ENCODE measurements at regions not wholly inside any gene's neighbourhood (a gene's known extent, or its start where the extent isn't known, plus 50 kb on each side); places are given as distances from the start of the nearest gene placed in this dataset.

DNA sequence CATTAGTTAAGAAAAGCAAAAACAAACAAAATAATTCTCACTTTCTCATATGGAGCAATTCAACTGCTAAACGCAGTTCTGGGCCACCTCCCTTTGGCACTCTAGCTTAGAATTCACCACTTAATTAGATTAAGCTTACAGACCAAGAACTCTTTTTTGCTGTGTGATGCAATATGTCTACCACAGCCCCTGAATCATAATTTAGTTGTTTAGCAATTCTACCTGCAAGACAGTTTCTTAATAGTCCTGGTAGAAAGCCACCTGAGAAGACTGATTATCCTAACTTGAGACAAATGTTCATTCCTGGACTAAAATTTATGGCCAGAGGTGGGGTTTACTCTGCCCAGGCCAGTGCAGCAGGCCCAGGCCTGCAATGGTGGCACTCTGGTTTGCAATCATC lies 205.9 kb downstream of the HS3ST3A1 start:
- H3K27me3 Mint-ChIP-seq = no peaks in the 10 kb centered on the region
- no peak for DNase-seq
- no peaks in the 10 kb centered on the region for H3K4me1 Mint-ChIP-seq
- POLR2A ChIA-PET = no interaction called here
- no peak overlapping the region for H3K27ac Mint-ChIP-seq
- no peak overlapping the region for H3K4me3 Mint-ChIP-seq
- H3K36me3 Mint-ChIP-seq = no peaks in the 10 kb centered on the region
- ATAC-seq (ENCODE audit: low read depth) = no peak
- no peaks in the 10 kb centered on the region for H3K9me3 Mint-ChIP-seq

DNA sequence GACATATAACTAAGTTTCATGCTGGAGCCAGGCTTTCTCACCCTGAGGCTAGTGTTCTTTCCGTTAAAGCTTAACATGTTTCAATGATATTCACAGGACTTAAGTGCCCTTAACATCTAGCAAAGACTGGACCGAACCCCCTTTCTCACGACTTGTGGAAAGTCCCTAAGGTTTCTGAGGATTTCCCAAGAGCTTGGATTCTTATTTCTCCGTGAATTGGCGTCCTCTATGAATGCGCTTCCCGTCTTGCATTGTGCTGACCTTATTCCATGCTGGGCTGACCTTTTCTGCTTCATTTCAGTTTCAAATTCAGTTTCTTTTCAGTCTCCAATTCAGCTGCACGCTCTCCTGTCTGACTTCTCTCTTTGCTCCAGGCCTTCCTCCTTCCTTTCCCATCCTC lies 206.4 kb downstream of the HS3ST3A1 start:
- POLR2A ChIA-PET = no interaction called here
- Mint-ChIP-seq H3K36me3 (no peaks in the 10 kb centered on the region), H3K27ac (no peak overlapping the region), H3K4me1 (no peaks in the 10 kb centered on the region), H3K9me3 (no peaks in the 10 kb centered on the region), H3K27me3 (no peaks in the 10 kb centered on the region), H3K4me3 (no peak overlapping the region)
- DNase-seq (no peak), ATAC-seq (ENCODE audit: low read depth) (no peak)

DNA sequence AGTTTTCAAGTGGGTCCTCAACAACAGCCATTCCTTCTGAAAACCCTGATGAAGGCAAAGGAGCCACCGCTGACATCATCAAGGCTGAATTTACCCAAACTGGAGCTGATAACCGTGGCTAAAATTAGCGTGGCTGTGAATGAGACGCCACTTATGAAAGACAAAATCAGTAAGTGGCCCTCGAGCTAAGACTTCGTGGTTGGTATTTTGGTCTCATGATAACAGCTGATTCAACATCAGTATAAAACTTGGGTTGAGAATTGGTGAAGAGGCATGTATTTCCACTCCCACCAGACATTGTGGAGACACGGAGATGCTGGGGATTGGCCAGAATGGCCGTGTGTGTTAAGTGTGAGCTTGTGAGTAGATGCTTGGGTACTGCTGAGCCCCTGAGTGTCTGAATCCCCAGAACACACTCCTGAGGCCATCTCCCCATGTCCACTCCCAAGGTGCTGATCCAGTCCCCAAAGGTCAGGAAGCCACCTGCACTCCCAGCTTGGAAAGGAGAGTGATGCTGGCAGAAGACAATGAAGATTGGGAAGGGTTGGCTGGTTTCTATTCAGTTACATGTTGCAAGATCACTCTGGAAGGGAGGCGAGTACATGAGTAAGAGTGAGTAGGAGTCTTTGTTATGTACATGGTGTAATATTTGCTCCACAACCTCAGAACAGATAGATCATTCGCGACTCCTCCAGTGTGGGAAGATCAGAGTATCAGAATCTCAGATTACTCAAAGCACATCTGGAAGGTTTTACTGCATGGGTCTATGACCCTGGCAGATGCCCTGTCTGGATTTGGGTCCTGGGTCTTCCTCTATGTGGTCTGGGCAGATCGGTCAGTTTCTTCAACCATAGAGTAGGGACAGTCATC lies 207.7 kb downstream of the HS3ST3A1 start:
- no peaks in the 10 kb centered on the region for H3K36me3 Mint-ChIP-seq
- POLR2A ChIA-PET = no interaction called here

DNA sequence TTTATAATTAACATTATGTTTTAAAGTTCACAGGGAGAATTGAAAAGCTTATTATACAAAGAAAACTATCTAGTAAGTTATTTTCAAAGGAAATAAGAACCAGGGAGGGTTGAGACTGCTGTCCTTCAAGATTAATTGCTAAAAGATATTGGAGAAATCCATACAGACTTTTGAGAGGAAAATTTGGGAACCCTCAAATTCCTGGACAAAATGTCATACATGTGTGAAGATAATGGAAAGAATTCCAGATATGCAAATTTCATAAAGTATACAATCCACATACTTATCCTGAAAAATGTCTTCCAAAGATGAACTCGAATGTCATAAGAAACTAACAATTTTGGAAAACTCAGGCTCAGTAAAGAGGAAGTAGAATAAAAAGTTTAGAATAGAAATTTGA lies 213.8 kb downstream of the HS3ST3A1 start:
- Mint-ChIP-seq H3K9me3 (no peaks in the 10 kb centered on the region), H3K36me3 (no peaks in the 10 kb centered on the region), H3K4me1 (no peaks in the 10 kb centered on the region), H3K27me3 (peaks cover 2% of the 10 kb centered on the region), H3K27ac (no peak overlapping the region), H3K4me3 (no peak overlapping the region)
- DNase-seq (no peak), ATAC-seq (ENCODE audit: low read depth) (no peak)
- POLR2A ChIA-PET = no interaction called here

More for the DNA sequence above, 207.7 kb downstream of the HS3ST3A1 start:
- Mint-ChIP-seq H3K27me3 (peaks cover 2% of the 10 kb centered on the region), H3K9me3 (no peaks in the 10 kb centered on the region), H3K4me3 (no peak overlapping the region), H3K4me1 (no peaks in the 10 kb centered on the region), H3K27ac (no peak overlapping the region)
- ATAC-seq (ENCODE audit: low read depth) = no peak
- DNase-seq = no peak

DNA sequence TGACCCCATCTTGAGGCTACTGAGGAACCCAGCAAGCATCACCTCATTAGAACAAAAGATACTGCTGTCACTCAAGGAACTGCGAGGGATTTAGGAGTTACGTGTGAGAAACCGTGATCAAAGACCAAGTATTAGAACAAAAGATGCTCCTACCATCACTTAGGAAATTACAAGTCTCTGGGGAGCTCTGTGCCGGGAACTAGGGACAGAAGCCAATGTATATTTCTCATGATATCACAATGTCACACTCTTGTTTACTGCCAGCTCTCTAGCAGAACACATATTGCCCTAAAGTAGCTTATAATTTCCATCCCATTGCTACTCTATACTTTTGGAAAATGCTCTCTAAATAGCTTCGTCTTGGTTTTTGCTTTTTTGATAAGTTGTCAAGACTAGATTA lies 214.5 kb downstream of the HS3ST3A1 start:
- POLR2A ChIA-PET = no interaction called here
- DNase-seq = no peak
- Mint-ChIP-seq H3K27ac (no peak overlapping the region), H3K9me3 (no peaks in the 10 kb centered on the region), H3K4me1 (no peaks in the 10 kb centered on the region), H3K36me3 (no peaks in the 10 kb centered on the region), H3K4me3 (no peak overlapping the region), H3K27me3 (peaks cover 2% of the 10 kb centered on the region)
- no peak for ATAC-seq (ENCODE audit: low read depth)

DNA sequence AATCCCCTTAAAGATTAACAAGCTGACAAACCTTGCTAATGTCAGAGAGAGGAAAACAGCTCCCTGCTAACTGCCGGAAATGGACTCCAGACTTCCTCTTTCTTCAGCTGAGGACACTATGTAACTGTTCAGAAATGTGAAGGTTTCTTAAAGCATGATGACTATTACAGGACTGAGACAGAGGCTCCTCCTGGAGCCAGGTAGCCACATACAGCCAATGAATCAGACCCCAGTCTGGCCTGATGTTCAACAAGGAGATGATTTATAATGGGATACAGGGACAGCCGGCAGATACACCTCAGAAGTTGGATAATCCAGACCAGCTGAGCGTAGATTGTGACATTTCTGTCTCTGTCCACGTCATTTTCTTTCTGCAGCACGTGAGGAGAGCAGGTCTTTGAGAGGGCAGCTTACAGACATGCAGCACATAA lies 216.2 kb downstream of the HS3ST3A1 start:
- DNase-seq (no peak), ATAC-seq (ENCODE audit: low read depth) (no peak)
- Mint-ChIP-seq H3K4me3 (no peak overlapping the region), H3K9me3 (no peaks in the 10 kb centered on the region), H3K27me3 (peaks cover 2% of the 10 kb centered on the region), H3K36me3 (no peaks in the 10 kb centered on the region), H3K27ac (no peak overlapping the region), H3K4me1 (no peaks in the 10 kb centered on the region)
- POLR2A ChIA-PET = no interaction called here

DNA sequence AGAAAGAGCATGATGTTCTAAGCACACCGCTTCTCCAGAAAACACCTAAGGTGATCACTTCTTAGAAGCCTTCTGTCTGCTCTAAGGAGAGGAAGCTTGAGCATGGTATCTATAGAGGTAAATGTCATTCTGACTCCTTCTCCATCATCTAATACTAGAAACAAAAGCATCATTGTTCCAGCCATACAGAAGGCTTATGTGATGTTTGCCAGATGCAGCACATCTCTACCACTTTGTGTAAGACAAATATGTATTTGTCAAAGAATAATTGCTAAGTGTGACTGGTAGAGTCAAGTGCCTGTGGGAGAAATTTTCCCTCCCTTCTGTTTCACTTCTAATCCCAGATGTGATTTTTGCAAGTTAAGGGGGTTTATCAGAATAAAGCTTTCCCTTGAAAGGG lies 217.1 kb downstream of the HS3ST3A1 start:
- ATAC-seq (ENCODE audit: low read depth) (no peak), DNase-seq (no peak)
- H3K27ac Mint-ChIP-seq = no peak overlapping the region
- no peak overlapping the region for H3K4me3 Mint-ChIP-seq
- H3K9me3 Mint-ChIP-seq = no peaks in the 10 kb centered on the region
- H3K36me3 Mint-ChIP-seq = no peaks in the 10 kb centered on the region
- peaks cover 2% of the 10 kb centered on the region for H3K4me1 Mint-ChIP-seq
- POLR2A ChIA-PET = no interaction called here
- H3K27me3 Mint-ChIP-seq = peaks cover under 1% of the 10 kb centered on the region

DNA sequence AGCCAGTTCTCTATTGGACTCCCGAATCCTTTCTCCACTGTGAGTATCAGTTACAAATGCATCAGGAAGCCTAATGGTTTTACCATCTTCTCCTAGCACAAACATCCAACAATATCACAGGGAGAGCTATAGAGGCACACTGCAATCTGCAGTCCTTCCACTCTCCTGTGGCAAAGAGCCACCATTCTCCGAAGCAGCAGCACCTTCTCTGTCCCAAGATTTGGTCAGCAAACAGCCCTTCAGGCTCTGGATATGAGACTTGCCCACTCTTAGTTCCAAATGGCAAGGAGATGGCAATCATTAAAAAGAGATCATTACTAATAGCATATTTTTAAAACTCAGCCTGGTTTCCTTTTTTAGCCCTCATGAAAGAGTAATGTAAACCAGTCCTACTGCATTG lies 223.4 kb downstream of the HS3ST3A1 start:
- Mint-ChIP-seq H3K4me1 (peaks cover 2% of the 10 kb centered on the region), H3K9me3 (no peaks in the 10 kb centered on the region), H3K4me3 (no peak overlapping the region), H3K36me3 (no peaks in the 10 kb centered on the region), H3K27me3 (no peaks in the 10 kb centered on the region), H3K27ac (no peak overlapping the region)
- POLR2A ChIA-PET = no interaction called here
- no peak for DNase-seq
- no peak for ATAC-seq (ENCODE audit: low read depth)

DNA sequence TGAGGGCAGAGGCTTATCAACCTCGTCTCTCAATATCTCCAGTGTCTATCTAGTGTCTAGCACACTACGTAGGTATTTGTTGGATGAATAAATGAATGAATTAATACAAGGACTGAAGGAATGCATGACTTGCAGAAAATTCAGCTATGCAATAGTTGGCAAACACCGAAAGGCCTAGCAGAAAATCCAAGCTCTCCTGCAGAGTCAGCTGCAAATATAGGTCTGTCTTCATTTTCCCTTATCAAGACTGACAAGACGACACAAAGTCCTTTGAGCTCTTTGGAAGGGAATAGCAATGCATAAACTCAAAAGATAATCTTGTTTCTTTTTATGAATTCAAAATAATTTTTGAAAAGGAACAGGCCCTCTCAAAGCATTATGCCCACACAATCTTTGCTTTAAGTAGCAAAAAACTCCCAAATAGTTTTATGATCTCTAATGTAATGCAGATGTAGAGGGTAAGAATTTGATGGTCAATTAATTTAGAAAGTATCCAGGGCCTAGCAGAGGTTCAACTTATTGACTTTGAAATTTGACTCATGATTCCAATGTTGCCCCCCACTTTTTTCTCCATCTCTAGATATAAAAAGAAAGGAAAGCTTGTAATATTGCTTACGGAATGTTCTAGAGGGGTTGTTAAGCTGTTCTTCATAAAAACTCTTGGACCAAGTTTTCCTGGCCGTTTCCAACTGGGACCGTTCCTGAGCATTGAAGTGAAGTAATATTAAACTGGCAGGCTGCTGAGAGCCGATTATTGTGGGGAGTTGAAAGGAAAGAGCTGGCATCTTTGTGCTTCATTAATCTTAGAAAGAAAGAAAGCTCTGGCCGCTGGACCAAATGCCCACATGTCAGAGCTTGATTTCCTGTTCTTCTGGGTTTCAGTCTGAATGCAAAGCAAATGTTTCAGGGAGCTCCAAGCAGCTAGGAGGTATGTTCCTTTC lies 227.3 kb downstream of the HS3ST3A1 start:
- no peak overlapping the region for H3K27ac Mint-ChIP-seq
- POLR2A ChIA-PET = no interaction called here
- no peaks in the 10 kb centered on the region for H3K4me1 Mint-ChIP-seq
- no peaks in the 10 kb centered on the region for H3K27me3 Mint-ChIP-seq
- no peaks in the 10 kb centered on the region for H3K9me3 Mint-ChIP-seq
- ATAC-seq (ENCODE audit: low read depth) = no peak
- DNase-seq = no peak
- H3K36me3 Mint-ChIP-seq = no peaks in the 10 kb centered on the region
- H3K4me3 Mint-ChIP-seq = no peak overlapping the region

DNA sequence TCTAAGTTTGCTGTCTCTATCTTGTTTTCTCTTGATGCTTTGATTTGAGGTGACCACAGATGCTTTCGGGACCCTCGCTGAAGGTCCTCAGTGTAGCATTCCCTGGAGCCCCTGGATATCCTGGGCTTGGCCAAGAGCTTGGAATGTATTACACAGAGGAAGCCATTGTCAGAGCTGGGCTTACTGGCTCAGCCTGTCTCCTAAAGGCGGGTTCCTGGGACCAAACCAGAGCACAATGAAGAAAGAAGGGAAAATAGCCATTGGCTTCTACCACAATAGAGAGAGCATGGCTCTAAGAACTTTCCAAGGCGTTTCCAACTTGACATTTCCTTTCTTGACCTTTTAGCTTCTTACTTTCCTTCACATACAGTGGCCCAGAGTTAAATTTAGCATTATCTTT lies 229.3 kb downstream of the HS3ST3A1 start:
- H3K4me3 Mint-ChIP-seq = no peak overlapping the region
- H3K4me1 Mint-ChIP-seq = no peaks in the 10 kb centered on the region
- H3K27me3 Mint-ChIP-seq = no peaks in the 10 kb centered on the region
- no peaks in the 10 kb centered on the region for H3K9me3 Mint-ChIP-seq
- DNase-seq (no peak), ATAC-seq (ENCODE audit: low read depth) (no peak)
- POLR2A ChIA-PET = no interaction called here
- no peaks in the 10 kb centered on the region for H3K36me3 Mint-ChIP-seq
- H3K27ac Mint-ChIP-seq = no peak overlapping the region

DNA sequence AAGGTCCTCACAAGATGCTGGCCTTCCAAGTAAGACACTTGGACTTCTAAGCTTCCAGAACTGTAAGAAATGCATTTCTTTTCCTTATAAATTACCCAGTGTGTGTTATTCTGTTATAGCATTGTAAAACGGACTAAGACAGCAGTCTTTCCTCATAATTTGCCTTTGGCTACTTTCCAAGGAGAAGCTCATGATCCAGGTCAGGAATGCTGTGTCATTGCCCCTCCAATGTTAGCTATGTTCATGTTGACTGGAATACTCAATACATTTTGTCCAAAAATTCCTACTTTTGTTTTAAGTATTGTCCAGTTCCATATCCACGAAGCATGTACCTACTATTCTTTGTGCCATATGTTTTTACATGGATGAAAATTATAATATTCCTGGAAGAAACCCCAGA lies 234.6 kb downstream of the HS3ST3A1 start:
- H3K9me3 Mint-ChIP-seq = no peaks in the 10 kb centered on the region

DNA sequence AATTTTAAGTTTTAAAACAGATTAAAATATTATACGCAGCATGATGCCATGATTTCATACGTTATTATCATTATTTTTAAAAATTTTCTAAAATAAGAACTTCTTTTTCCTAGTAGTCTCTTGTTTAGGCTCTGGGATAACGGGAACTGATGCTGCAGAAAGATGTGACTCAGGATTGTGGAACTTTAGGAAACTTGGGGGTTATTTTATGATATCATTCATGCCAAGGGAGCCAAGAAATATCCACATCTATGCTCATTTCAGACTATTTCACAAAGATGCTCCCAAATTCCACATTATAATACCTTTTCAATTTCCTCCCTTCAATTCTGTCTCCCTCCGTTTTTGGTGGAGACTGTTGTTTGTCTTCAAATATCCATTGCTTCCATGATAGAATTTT lies 236.4 kb downstream of the HS3ST3A1 start:
- ATAC-seq (ENCODE audit: low read depth) (no peak), DNase-seq (no peak)
- H3K36me3 Mint-ChIP-seq = no peaks in the 10 kb centered on the region
- no peak overlapping the region for H3K27ac Mint-ChIP-seq
- H3K4me1 Mint-ChIP-seq = no peaks in the 10 kb centered on the region
- POLR2A ChIA-PET = no interaction called here
- no peak overlapping the region for H3K4me3 Mint-ChIP-seq
- H3K27me3 Mint-ChIP-seq = no peaks in the 10 kb centered on the region
- no peaks in the 10 kb centered on the region for H3K9me3 Mint-ChIP-seq

More for the DNA sequence above, 234.6 kb downstream of the HS3ST3A1 start:
- ATAC-seq (ENCODE audit: low read depth) (no peak), DNase-seq (no peak)
- Mint-ChIP-seq H3K27me3 (no peaks in the 10 kb centered on the region), H3K4me1 (no peaks in the 10 kb centered on the region), H3K27ac (no peak overlapping the region), H3K36me3 (no peaks in the 10 kb centered on the region), H3K4me3 (no peak overlapping the region)
- POLR2A ChIA-PET = no interaction called here

DNA sequence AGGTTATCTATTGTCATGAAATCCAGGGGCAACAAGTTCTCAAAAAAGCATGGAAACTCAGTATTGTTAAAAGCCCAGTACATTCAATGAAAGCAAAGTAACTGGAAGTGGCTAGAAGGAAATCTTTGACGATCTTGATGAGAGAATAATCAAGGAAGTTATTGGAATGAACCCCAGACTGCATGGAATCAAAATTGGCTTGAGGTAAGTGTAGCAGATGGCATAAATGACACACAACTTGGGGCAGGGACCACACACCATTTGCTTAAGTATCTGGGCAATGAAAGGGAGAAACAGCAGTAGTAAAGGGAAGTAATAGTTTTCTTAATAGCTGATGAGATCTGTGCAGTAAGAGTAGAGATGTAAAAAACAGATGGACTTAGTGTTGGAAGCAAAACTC lies 238.0 kb downstream of the HS3ST3A1 start:
- Mint-ChIP-seq H3K4me1 (no peaks in the 10 kb centered on the region), H3K36me3 (no peaks in the 10 kb centered on the region), H3K9me3 (no peaks in the 10 kb centered on the region), H3K27me3 (no peaks in the 10 kb centered on the region), H3K4me3 (no peak overlapping the region), H3K27ac (no peak overlapping the region)
- ATAC-seq (ENCODE audit: low read depth) (no peak), DNase-seq (no peak)
- POLR2A ChIA-PET = no interaction called here
